Progenitor cell of endocrine pancreas (in vitro differentiated cells): ENCODE measurements at regions not wholly inside any gene's neighbourhood (a gene's known extent, or its start where the extent isn't known, plus 50 kb on each side); places are given as distances from the start of the nearest gene placed in this dataset.
"Not testable (repeated sequence)": the region's sequence is repeated elsewhere in the genome, so short reads cannot be mapped to it uniquely, and the experiment has no call there.

ENCODE experiments used
- DNase-seq: peaks from one replicate; pipeline ENCODE4 v3.0.0; 2021; ENCODE audit warnings: low spot score; ENCODE audit not compliant: unreplicated experiment
- H3K27ac Mint-ChIP-seq: 2 replicates; pipeline ENCODE4 v1.8.0; 2021; ENCODE audit warnings: mild to moderate bottlenecking, moderate library complexity, mixed read lengths
- H3K27me3 Mint-ChIP-seq: 2 replicates; pipeline ENCODE4 v1.8.0; 2021; ENCODE audit warnings: mixed read lengths
- H3K36me3 Mint-ChIP-seq: 2 replicates; pipeline ENCODE4 v1.8.0; 2022; ENCODE audit warnings: mixed read lengths; ENCODE audit not compliant: insufficient read depth
- H3K4me1 Mint-ChIP-seq: 2 replicates; pipeline ENCODE4 v1.8.0; 2021; ENCODE audit warnings: low read depth, mixed read lengths
- H3K4me3 Mint-ChIP-seq: 2 replicates; pipeline ENCODE4 v1.8.0; 2021; ENCODE audit warnings: low read depth, mild to moderate bottlenecking, moderate library complexity, mixed read lengths
- H3K9me3 Mint-ChIP-seq: 2 replicates; pipeline ENCODE4 v1.8.0; 2021; ENCODE audit warnings: low read depth, mixed read lengths
- CTCF ChIP-seq: fragments of 200-600 bp; sonication (generic); IDR thresholded peaks from one replicate; pipeline ENCODE4 v1.5.0; 2021; ENCODE audit warnings: antibody characterized with exemption, mild to moderate bottlenecking; ENCODE audit not compliant: unreplicated experiment

GRCh38 chr11:71750908-71751307, 82.1 kb upstream of the DEFB108B start:
- H3K27me3 Mint-ChIP-seq = peaks cover 57% of the 10 kb centered on the region
- DNase-seq, H3K4me3 Mint-ChIP-seq, H3K4me1 Mint-ChIP-seq, H3K27ac Mint-ChIP-seq, H3K36me3 Mint-ChIP-seq, H3K9me3 Mint-ChIP-seq: not testable (repeated sequence)
- peak; percentile 48 for TF ChIP-seq CTCF

DNA sequence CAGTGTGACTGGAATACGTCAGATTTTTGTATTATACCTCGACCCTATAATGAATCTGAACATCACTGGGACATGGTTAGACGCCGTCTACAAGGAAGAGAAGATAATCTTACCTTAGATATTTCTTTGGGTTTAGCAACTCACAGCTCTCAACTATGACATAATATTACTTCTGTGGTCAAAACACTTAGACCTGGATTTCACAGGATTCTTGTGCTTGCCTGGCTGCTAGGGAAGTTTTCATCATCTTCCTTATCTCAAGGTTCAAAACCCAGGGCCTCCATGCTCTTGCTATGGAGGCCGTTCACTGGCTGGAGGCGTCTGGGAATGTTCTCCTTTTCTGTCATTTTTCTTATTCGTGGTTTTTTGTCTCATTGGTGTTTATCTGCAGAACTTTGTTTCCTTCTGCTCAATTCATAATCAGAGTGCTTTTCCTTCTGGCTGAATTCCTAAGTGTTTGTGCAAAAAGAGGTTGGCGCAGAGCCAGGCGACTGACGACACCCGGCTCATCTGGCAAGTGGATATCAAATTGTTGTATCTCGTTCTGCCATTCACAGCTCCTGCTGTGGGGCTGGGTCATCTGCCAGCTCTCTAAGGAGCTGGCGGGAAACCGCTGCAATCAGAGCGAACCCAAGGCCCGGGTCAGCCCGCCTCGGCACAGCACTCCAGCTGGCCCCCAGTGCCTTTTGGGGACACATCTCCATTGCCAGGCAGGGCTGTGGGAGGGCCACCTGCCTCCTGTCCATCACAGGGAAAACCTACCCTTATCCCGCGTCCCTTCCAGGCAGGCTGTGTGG, 68.1 kb upstream of the DEFB108B start:
- DNase-seq, H3K27ac Mint-ChIP-seq, H3K36me3 Mint-ChIP-seq, H3K4me1 Mint-ChIP-seq, H3K27me3 Mint-ChIP-seq, H3K4me3 Mint-ChIP-seq, H3K9me3 Mint-ChIP-seq: not testable (repeated sequence)

DNA sequence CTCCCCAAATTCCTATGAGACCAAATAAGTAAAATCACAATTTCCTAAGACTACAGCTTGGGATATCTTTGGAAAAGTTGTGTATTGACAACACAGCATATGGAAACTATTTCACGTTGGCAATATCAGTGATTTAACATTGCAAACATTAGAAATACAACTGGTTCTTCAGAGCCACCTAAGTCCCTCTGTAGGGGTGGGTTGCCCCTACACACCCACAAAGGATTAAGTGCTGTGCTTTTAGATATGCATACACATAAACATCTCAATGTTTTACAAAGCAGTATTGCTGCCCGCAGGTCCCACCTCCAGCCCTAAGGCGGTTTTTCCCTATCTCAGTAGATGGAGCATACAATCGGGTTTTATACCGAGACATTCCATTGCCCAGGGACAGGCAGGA, 66.0 kb upstream of the DEFB108B start:
- DNase-seq, H3K36me3 Mint-ChIP-seq, H3K27ac Mint-ChIP-seq, H3K27me3 Mint-ChIP-seq, H3K4me3 Mint-ChIP-seq, H3K4me1 Mint-ChIP-seq, H3K9me3 Mint-ChIP-seq: not testable (repeated sequence)

DNA sequence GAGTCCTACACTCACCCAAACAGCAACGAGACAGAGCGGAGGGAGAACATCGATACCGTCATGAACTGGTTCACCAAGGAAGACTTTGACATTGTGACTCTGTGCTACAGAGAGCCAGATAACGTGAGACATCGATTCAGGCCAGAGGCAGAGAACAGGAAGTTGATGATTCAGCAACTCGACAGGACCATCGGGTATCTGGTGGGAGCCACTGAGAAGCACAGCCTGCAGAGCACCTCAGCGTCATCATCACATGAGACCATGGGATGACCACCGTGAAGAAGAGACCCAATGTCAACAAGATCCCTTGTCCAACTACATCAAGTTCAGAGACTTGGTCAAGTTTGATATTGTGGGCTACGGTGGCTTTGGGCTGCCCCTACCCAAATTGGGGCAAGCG, 60.8 kb upstream of the DEFB108B start:
- not testable (repeated sequence) for H3K9me3 Mint-ChIP-seq, H3K4me1 Mint-ChIP-seq, H3K27ac Mint-ChIP-seq, H3K4me3 Mint-ChIP-seq, H3K36me3 Mint-ChIP-seq, DNase-seq, H3K27me3 Mint-ChIP-seq

GRCh38 chr11:71774603-71775222, 58.3 kb upstream of the DEFB108B start:
- no peak for DNase-seq
- TF ChIP-seq CTCF = no peak
- Mint-ChIP-seq H3K4me3 (no peak overlapping the region), H3K9me3 (no peaks in the 10 kb centered on the region), H3K4me1 (no peaks in the 10 kb centered on the region), H3K36me3 (no peaks in the 10 kb centered on the region), H3K27me3 (peaks cover 3% of the 10 kb centered on the region), H3K27ac (no peak overlapping the region)

DNA sequence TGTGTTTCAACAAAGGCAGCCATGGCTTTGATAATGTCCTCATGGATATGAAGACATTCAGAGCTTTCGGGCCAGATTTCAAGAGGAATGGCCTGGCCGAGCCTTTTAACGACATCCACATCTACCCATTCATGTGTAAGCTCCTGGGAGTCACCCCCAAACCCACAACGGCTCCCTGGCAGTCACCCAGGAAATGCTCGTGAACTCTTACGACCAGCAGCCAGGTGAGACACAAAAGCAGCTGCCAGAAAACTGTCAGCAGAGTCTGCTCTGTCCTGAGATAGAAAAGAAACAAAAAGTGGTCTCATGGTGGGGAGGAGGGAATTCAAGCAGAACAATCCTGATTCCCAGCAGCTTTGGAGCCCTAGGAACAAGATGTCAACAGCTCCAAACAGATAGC, 52.9 kb upstream of the DEFB108B start:
- not testable (repeated sequence) for DNase-seq, H3K4me1 Mint-ChIP-seq, H3K27ac Mint-ChIP-seq, H3K36me3 Mint-ChIP-seq, H3K9me3 Mint-ChIP-seq, H3K4me3 Mint-ChIP-seq
- peaks cover 16% of the 10 kb centered on the region for H3K27me3 Mint-ChIP-seq

DNA sequence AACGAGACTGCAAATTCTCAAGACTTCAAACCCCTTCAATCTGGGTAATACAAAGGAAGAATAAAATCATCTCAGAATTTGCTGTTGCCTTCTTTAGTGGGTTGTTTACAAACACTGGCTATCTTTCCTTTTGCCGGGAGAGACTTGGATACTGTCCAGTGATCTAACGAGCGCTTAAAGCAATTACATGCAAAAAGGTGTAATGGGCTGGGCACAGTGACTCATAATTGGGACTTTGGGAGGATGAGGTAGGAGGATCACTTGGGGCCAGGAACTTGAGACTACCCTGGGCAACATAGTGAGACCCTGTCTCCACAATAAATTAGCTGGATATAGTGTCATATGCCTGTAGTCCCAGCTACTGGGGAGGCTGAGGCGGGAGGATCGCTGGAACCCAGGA, 52.2 kb upstream of the DEFB108B start:
- not testable (repeated sequence) for H3K27ac Mint-ChIP-seq, H3K36me3 Mint-ChIP-seq, H3K9me3 Mint-ChIP-seq, H3K4me1 Mint-ChIP-seq, DNase-seq, H3K4me3 Mint-ChIP-seq
- peaks cover 16% of the 10 kb centered on the region for H3K27me3 Mint-ChIP-seq

DNA sequence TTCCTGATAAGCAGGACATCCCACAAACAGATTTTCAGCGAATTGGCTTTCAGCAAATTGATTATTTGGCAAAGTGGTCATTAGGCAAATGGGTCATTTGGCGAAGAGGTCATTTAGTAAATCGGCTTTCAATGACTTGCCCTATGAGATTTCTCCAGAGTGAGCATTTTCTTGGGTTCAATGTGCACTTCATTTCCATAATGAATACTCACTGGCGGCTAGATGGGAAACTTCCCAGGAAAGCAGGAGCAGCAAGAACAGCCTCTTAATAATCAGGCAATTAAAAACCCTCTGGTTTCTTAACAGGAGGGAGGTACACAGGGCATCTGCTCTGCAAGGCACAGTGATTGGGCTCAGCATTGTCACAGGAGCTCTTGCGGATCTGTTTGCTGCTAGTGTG, 51.5 kb upstream of the DEFB108B start:
- DNase-seq, H3K27ac Mint-ChIP-seq, H3K4me3 Mint-ChIP-seq, H3K36me3 Mint-ChIP-seq, H3K9me3 Mint-ChIP-seq: not testable (repeated sequence)
- peaks cover 16% of the 10 kb centered on the region for H3K27me3 Mint-ChIP-seq
- H3K4me1 Mint-ChIP-seq = peaks cover 10% of the 10 kb centered on the region

GRCh38 chr11:71782229-71782861, 50.7 kb upstream of the DEFB108B start:
- H3K9me3 Mint-ChIP-seq, H3K27ac Mint-ChIP-seq, H3K36me3 Mint-ChIP-seq, DNase-seq, H3K4me3 Mint-ChIP-seq: not testable (repeated sequence)
- Mint-ChIP-seq H3K27me3 (peaks cover 16% of the 10 kb centered on the region), H3K4me1 (peaks cover 10% of the 10 kb centered on the region)

GRCh38 chr11:71783191-71783590, 49.8 kb upstream of the DEFB108B start:
- not testable (repeated sequence) for H3K4me3 Mint-ChIP-seq

More at GRCh38 chr11:71783191-71783590, 49.8 kb upstream of the DEFB108B start:
- DNase-seq, H3K27ac Mint-ChIP-seq, H3K36me3 Mint-ChIP-seq, H3K9me3 Mint-ChIP-seq: not testable (repeated sequence)
- H3K4me1 Mint-ChIP-seq = peaks cover 14% of the 10 kb centered on the region
- H3K27me3 Mint-ChIP-seq = peaks cover 16% of the 10 kb centered on the region
